Transverse colon (tissue), 4 donors: ENCODE measurements at regions not wholly inside any gene's neighbourhood (a gene's known extent, or its start where the extent isn't known, plus 50 kb on each side); places are given as distances from the start of the nearest gene placed in this dataset.

Source experiments
- DNase-seq: peaks from one replicate; pipeline ENCODE4 v3.0.0-alpha.2; 2019
- H3K27ac ChIP-seq, 4 donors: fragments of 200-600 bp; sonication (generic); 2 replicates each; pipeline ENCODE4 v1.5.1; 2016 to 2018; ENCODE audit warnings: inconsistent platforms in 4 of 4
- H3K27me3 ChIP-seq: fragments of 200-600 bp; sonication (generic); 2 replicates; pipeline ENCODE4 v1.5.1; 2017; ENCODE audit warnings: inconsistent platforms
- H3K36me3 ChIP-seq, 4 donors: fragments of 200-600 bp; sonication (generic); 2 replicates each; pipeline ENCODE4 v1.5.1; 2017 to 2019; ENCODE audit warnings: inconsistent platforms in 4 of 4
- H3K4me1 ChIP-seq, 4 donors: fragments of 200-600 bp; sonication (generic); 2 replicates each; pipeline ENCODE4 v1.5.1; 2017 to 2020; ENCODE audit warnings: inconsistent platforms in 4 of 4
- H3K4me3 ChIP-seq, 4 donors: fragments of 200-600 bp; sonication (generic); 1 replicate in 1 of 4; 2 replicates in 3 of 4; pipeline versions ENCODE4 v1.5.1 to v1.6.1; 2017 to 2019; ENCODE audit warnings: inconsistent platforms in 4 of 4
- H3K9me3 ChIP-seq, 2 donors: fragments of 200-600 bp; sonication (generic); 2 replicates each; pipeline ENCODE4 v1.5.1; 2017 to 2019; ENCODE audit warnings: inconsistent platforms in 2 of 2
- CTCF ChIP-seq, 5 experiments: fragments of 200-600 bp in 3 of 5; fragments of 450-650 bp in 2 of 5; sonication (generic) in 3 of 5; IDR thresholded peaks; 1 replicate in 2 of 5; 2 replicates in 3 of 5; pipeline ENCODE4 v1.5.1; 2016 to 2017; ENCODE audit warnings: antibody characterized with exemption in 5 of 5, inconsistent platforms in 3 of 5, mild to moderate bottlenecking in 2 of 5, moderate library complexity in 1 of 5
- EP300 ChIP-seq: sonication (generic); formaldehyde crosslinking; IDR thresholded peaks from one replicate; pipeline ENCODE4 v1.6.1; 2017; ENCODE audit warnings: antibody characterized with exemption, low read depth
- POLR2A ChIP-seq: fragments of 450-650 bp; IDR thresholded peaks from one replicate; pipeline ENCODE4 v1.6.1; 2016; ENCODE audit warnings: antibody characterized with exemption, mild to moderate bottlenecking, moderate library complexity
- POLR2AphosphoS5 ChIP-seq, 3 donors: sonication (generic); formaldehyde crosslinking; IDR thresholded peaks; one replicate each; pipeline ENCODE4 v1.6.1; 2016; ENCODE audit warnings: antibody characterized with exemption in 3 of 3
- WGBS, 2 donors: methylation state at CpG; one replicate each; pipeline ENCODE4 v1.1.5; 2018; ENCODE audit warnings: low coverage in 1 of 2; 5-methylcytosine and 5-hydroxymethylcytosine counted together
- in situ Hi-C, 4 donors: fragments of 200-750 bp; cut with MboI; loops; one replicate each; pipeline versions ENCODE4 v1.15.0 to v1.15.1; 2017; ENCODE audit warnings: low sequenced_read_pairs in 3 of 4, low pct_ligation_motif_present in 1 of 4, low pct_unique_long_range_greater_than_20kb in 1 of 4
- intact Hi-C: fragments of 100-400 bp; cut with DNase I; formaldehyde crosslinking; loops from one replicate; pipeline ENCODE4 v1.15.1; 2023; ENCODE audit warnings: low total_unique reads

GRCh38 chr2:21423854-21424253, 300.1 kb downstream of the TDRD15 start:
- in situ Hi-C loops: no loop called here

DNA sequence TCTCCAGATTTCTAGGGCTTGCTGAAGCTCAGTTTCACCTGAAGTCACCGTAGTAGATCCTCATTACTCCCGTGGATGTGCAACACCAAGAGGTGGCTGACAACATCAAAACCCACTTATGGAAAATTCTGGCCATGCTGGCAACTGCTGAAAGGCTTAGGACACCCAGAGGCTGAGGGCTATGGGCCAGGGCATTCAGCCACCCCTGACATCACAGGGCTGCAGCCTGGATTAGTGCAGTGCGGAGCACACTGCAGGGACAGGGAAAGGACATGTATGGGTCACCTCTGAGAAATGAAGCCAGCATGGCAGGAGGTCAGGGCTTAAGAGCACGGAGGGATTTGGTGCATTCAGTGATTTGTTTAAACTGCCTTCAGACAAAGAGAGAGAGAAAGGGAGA, 300.6 kb downstream of the TDRD15 start:
- Histone ChIP-seq H3K9me3 (no peaks in the 10 kb centered on the region), H3K36me3 (no peaks in the 10 kb centered on the region), H3K4me3 (no peak overlapping the region), H3K27ac (no peak overlapping the region), H3K27me3 (no peaks in the 10 kb centered on the region), H3K4me1 (no peaks in the 10 kb centered on the region)
- intact Hi-C loops (no loop called here), in situ Hi-C loops (no loop called here)
- WGBS, 2 donors: 74 to 89% methylated on average over 2 to 4 of the region's 4 CpGs
- DNase-seq: no peak
- no peak for TF ChIP-seq EP300
- TF ChIP-seq POLR2AphosphoS5 (IDR thresholded peaks at IDR 0.05): no peak
- TF ChIP-seq CTCF (IDR thresholded peaks at IDR 0.05): no peak
- TF ChIP-seq POLR2A: no peak

More at GRCh38 chr2:21423854-21424253, 300.1 kb downstream of the TDRD15 start:
- Histone ChIP-seq H3K27ac (peak overlapping the region in 2 of 4 donors; percentile 9 to 30), H3K4me1 (no peaks in the 10 kb centered on the region), H3K4me3 (no peak overlapping the region), H3K9me3 (no peaks in the 10 kb centered on the region), H3K27me3 (no peaks in the 10 kb centered on the region), H3K36me3 (no peaks in the 10 kb centered on the region)
- TF ChIP-seq POLR2A (no peak), EP300 (no peak), CTCF (IDR thresholded peaks at IDR 0.05) (no peak), POLR2AphosphoS5 (IDR thresholded peaks at IDR 0.05) (no peak)
- WGBS, 2 donors: 50 to 74% methylated on average over 2 to 5 of the region's 5 CpGs
- no peak for DNase-seq
- intact Hi-C loops: no loop called here

DNA sequence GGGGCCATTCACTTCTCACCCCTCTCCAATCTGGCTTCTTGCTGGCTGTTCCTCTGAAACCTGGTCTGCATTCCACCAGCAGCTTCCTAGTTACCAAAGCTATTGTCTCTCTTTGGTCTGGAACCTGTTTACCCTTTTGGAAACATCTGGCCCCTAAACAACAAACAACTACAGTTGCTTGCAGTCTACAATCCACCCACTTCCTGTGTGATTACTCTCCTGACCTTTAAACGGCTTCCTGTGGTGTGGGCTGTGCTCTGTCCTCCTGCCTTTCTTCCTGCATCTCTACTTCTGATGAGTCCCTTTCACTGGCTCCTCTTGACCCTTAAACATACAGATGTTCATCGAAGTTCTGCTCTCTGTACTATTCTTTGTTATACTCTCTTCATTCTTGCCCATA, 303.8 kb downstream of the TDRD15 start:
- Histone ChIP-seq H3K9me3 (no peaks in the 10 kb centered on the region), H3K27me3 (no peaks in the 10 kb centered on the region), H3K4me3 (no peak overlapping the region), H3K4me1 (no peaks in the 10 kb centered on the region), H3K27ac (no peak overlapping the region), H3K36me3 (no peaks in the 10 kb centered on the region)
- DNase-seq: no peak
- intact Hi-C loops (no loop called here), in situ Hi-C loops (no loop called here)
- 46 to 69% methylated on average over 2 of the region's 2 CpGs for WGBS, 2 donors
- no peak for TF ChIP-seq POLR2AphosphoS5 (IDR thresholded peaks at IDR 0.05)
- TF ChIP-seq CTCF (IDR thresholded peaks at IDR 0.05): no peak
- TF ChIP-seq EP300: no peak
- no peak for TF ChIP-seq POLR2A

DNA sequence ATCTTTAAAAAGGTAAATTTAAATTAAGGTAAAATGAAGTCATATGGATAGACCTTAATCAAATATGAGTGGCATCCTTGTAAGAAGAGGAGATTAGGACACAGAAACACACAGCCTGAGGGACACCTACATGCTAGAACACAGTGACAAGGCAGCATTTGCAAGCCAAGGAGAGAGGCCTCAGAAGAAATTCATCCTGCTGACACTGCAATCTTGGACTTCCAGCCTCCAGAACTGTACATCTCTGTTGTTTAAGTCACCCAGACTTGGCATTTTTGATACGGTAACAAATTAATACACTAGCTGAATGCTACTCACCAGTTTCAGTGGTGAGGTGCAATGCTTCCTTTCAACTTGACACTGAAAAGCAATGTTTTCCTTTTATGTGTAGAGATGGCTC, 305.0 kb downstream of the TDRD15 start:
- Histone ChIP-seq H3K4me1 (no peaks in the 10 kb centered on the region), H3K9me3 (no peaks in the 10 kb centered on the region), H3K27me3 (no peaks in the 10 kb centered on the region), H3K4me3 (no peak overlapping the region), H3K36me3 (no peaks in the 10 kb centered on the region), H3K27ac (no peak overlapping the region)
- TF ChIP-seq POLR2AphosphoS5 (IDR thresholded peaks at IDR 0.05) (no peak), EP300 (no peak), CTCF (IDR thresholded peaks at IDR 0.05) (no peak), POLR2A (no peak)
- intact Hi-C loops (no loop called here), in situ Hi-C loops (no loop called here)
- no peak for DNase-seq
- 96 to 100% methylated on average over 1 of the region's 1 CpG for WGBS, 2 donors
